ENCODE measurements at regions not wholly inside any gene's neighbourhood (a gene's known extent, or its start where the extent isn't known, plus 50 kb on each side); places are given as distances from the start of the nearest gene placed in this dataset.

GRCh38 chr5:2254880-2255750 lies 372.4 kb upstream of the IRX4 start:
- TF ChIP-seq CTCF (IDR thresholded peaks at IDR 0.05; ENCODE audit: low read depth, low read length), result no peak
- ChIA-PET CTCF (no interaction called here), POLR2A (no interaction called here)
- peaks cover 73% of the 10 kb centered on the region for H3K9me3 ChIP-seq (ENCODE audit: control insufficient read depth, insufficient read depth, low read length)
- DNase-seq (ENCODE audit: low read depth, low spot score), result no peak
- H3K27me3 ChIP-seq (ENCODE audit: control insufficient read depth, insufficient read depth, low read length), result no peaks in the 10 kb centered on the region
- no peak overlapping the region for H3K27ac ChIP-seq (ENCODE audit: low read depth, low read length)
- no peak overlapping the region for H3K4me3 ChIP-seq (ENCODE audit: low read depth, low read length)

- Histone ChIP-seq H3K9me3 (ENCODE audit: control insufficient read depth, insufficient read depth, low read length) (peaks cover 72% of the 10 kb centered on the region), H3K4me3 (ENCODE audit: low read depth, low read length) (no peak overlapping the region), H3K27ac (ENCODE audit: low read depth, low read length) (no peak overlapping the region), H3K27me3 (ENCODE audit: control insufficient read depth, insufficient read depth, low read length) (no peaks in the 10 kb centered on the region)
- CTCF ChIA-PET, result no interaction called here
- TF ChIP-seq CTCF (IDR thresholded peaks at IDR 0.05; ENCODE audit: low read depth, low read length), result no peak
- DNase-seq (ENCODE audit: low read depth, low spot score), result no peak
- POLR2A ChIA-PET, result no interaction called here
These were observed 371.7 kb upstream of the IRX4 start for GRCh38 chr5:2254406-2254805.

GRCh38 chr5:2253040-2253975 lies 370.6 kb upstream of the IRX4 start:
- no peak overlapping the region for H3K27ac ChIP-seq (ENCODE audit: low read depth, low read length)
- H3K9me3 ChIP-seq (ENCODE audit: control insufficient read depth, insufficient read depth, low read length), result peaks cover 71% of the 10 kb centered on the region
- ChIA-PET CTCF (no interaction called here), POLR2A (no interaction called here)
- DNase-seq (ENCODE audit: low read depth, low spot score), result no peak
- H3K4me3 ChIP-seq (ENCODE audit: low read depth, low read length), result no peak overlapping the region
- TF ChIP-seq CTCF (IDR thresholded peaks at IDR 0.05; ENCODE audit: low read depth, low read length), result no peak
- no peaks in the 10 kb centered on the region for H3K27me3 ChIP-seq (ENCODE audit: control insufficient read depth, insufficient read depth, low read length)

- H3K27ac ChIP-seq (ENCODE audit: low read depth, low read length), result no peak overlapping the region
- H3K9me3 ChIP-seq (ENCODE audit: control insufficient read depth, insufficient read depth, low read length), result peaks cover 61% of the 10 kb centered on the region
- no peak for DNase-seq (ENCODE audit: low read depth, low spot score)
- ChIA-PET CTCF (no interaction called here), POLR2A (no interaction called here)
- H3K4me3 ChIP-seq (ENCODE audit: low read depth, low read length), result no peak overlapping the region
- no peak for TF ChIP-seq CTCF (IDR thresholded peaks at IDR 0.05; ENCODE audit: low read depth, low read length)
- H3K27me3 ChIP-seq (ENCODE audit: control insufficient read depth, insufficient read depth, low read length), result no peaks in the 10 kb centered on the region
These were observed 369.0 kb upstream of the IRX4 start for GRCh38 chr5:2251751-2252150.

GRCh38 chr5:2251298-2251697 lies 368.6 kb upstream of the IRX4 start:
- Histone ChIP-seq H3K4me3 (ENCODE audit: low read depth, low read length) (no peak overlapping the region), H3K9me3 (ENCODE audit: control insufficient read depth, insufficient read depth, low read length) (peaks cover 56% of the 10 kb centered on the region), H3K27ac (ENCODE audit: low read depth, low read length) (no peak overlapping the region), H3K27me3 (ENCODE audit: control insufficient read depth, insufficient read depth, low read length) (no peaks in the 10 kb centered on the region)
- ChIA-PET POLR2A (no interaction called here), CTCF (no interaction called here)
- no peak for DNase-seq (ENCODE audit: low read depth, low spot score)
- no peak for TF ChIP-seq CTCF (IDR thresholded peaks at IDR 0.05; ENCODE audit: low read depth, low read length)
